ENCODE measurements at regions not wholly inside any gene's neighbourhood (a gene's known extent, or its start where the extent isn't known, plus 50 kb on each side); places are given as distances from the start of the nearest gene placed in this dataset.

- DNase-seq (ENCODE audit: low read depth, low spot score) = no peak
- no peaks in the 10 kb centered on the region for H3K4me1 ChIP-seq (ENCODE audit: insufficient read depth, insufficient read length)
- H3K27me3 ChIP-seq (ENCODE audit: insufficient read depth, insufficient read length) = no peaks in the 10 kb centered on the region
- no peaks in the 10 kb centered on the region for H3K9me3 ChIP-seq (ENCODE audit: insufficient read depth, low read length)
- H3K36me3 ChIP-seq (ENCODE audit: insufficient read depth, insufficient read length, low read length) = no peaks in the 10 kb centered on the region
- H3K9ac ChIP-seq (ENCODE audit: insufficient read length, low read depth) = no peak overlapping the region
- TF ChIP-seq ZNF274 (IDR thresholded peaks at IDR 0.05; ENCODE audit: low read depth, low read length) (no peak), SUZ12 (IDR thresholded peaks at IDR 0.05; ENCODE audit: extremely low read depth, insufficient read depth, insufficient read length) (no peak), YY1 (IDR thresholded peaks at IDR 0.05; ENCODE audit: insufficient read depth, insufficient read length) (no peak)
- no peak overlapping the region for H3K4me3 ChIP-seq (ENCODE audit: insufficient read length, low read depth)
Observed at GRCh38 chr5:58357799-58358500, 101.9 kb downstream of the PLK2 start.

GRCh38 chr5:58357121-58357520, 102.8 kb downstream of the PLK2 start:
- Histone ChIP-seq H3K4me1 (ENCODE audit: insufficient read depth, insufficient read length) (no peaks in the 10 kb centered on the region), H3K4me3 (ENCODE audit: insufficient read length, low read depth) (no peak overlapping the region), H3K9me3 (ENCODE audit: insufficient read depth, low read length) (no peaks in the 10 kb centered on the region), H3K36me3 (ENCODE audit: insufficient read depth, insufficient read length, low read length) (no peaks in the 10 kb centered on the region), H3K9ac (ENCODE audit: insufficient read length, low read depth) (no peak overlapping the region), H3K27me3 (ENCODE audit: insufficient read depth, insufficient read length) (no peaks in the 10 kb centered on the region)
- no peak for DNase-seq (ENCODE audit: low read depth, low spot score)
- TF ChIP-seq YY1 (IDR thresholded peaks at IDR 0.05; ENCODE audit: insufficient read depth, insufficient read length) (no peak), ZNF274 (IDR thresholded peaks at IDR 0.05; ENCODE audit: low read depth, low read length) (no peak), SUZ12 (IDR thresholded peaks at IDR 0.05; ENCODE audit: extremely low read depth, insufficient read depth, insufficient read length) (no peak)

- TF ChIP-seq SUZ12 (IDR thresholded peaks at IDR 0.05; ENCODE audit: extremely low read depth, insufficient read depth, insufficient read length) = no peak
- TF ChIP-seq ZNF274 (IDR thresholded peaks at IDR 0.05; ENCODE audit: low read depth, low read length) = no peak
- no peak for TF ChIP-seq YY1 (IDR thresholded peaks at IDR 0.05; ENCODE audit: insufficient read depth, insufficient read length)
- Histone ChIP-seq H3K4me3 (ENCODE audit: insufficient read length, low read depth) (no peak overlapping the region), H3K9ac (ENCODE audit: insufficient read length, low read depth) (no peak overlapping the region), H3K9me3 (ENCODE audit: insufficient read depth, low read length) (no peaks in the 10 kb centered on the region), H3K36me3 (ENCODE audit: insufficient read depth, insufficient read length, low read length) (no peaks in the 10 kb centered on the region), H3K4me1 (ENCODE audit: insufficient read depth, insufficient read length) (no peaks in the 10 kb centered on the region), H3K27me3 (ENCODE audit: insufficient read depth, insufficient read length) (no peaks in the 10 kb centered on the region)
- DNase-seq (ENCODE audit: low read depth, low spot score) = no peak
Observed at GRCh38 chr5:58356662-58357061, 103.2 kb downstream of the PLK2 start.

DNA sequence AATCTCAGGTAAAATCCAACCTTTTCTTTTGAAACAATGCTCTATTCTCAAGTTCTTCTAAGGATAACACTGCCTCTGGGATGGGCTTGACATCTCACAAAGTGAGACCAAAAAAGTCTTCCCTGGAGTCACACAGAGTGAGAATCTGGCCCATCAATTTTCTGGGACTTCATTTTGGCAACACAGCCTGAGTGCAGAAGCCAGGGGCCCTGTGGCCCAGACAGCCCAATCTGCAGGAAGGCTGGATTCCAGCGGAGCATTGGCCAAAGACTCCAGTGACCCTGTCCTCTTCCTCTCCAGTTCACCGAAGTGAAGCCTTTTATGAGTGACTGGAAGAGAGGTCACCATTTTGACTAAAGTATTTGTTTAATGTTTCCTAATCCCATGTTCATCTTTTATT, 105.1 kb downstream of the PLK2 start:
- Histone ChIP-seq H3K36me3 (ENCODE audit: insufficient read depth, insufficient read length, low read length) (no peaks in the 10 kb centered on the region), H3K27me3 (ENCODE audit: insufficient read depth, insufficient read length) (no peaks in the 10 kb centered on the region)
- no peak for TF ChIP-seq ZNF274 (IDR thresholded peaks at IDR 0.05; ENCODE audit: low read depth, low read length)
- no peak for TF ChIP-seq YY1 (IDR thresholded peaks at IDR 0.05; ENCODE audit: insufficient read depth, insufficient read length)
- TF ChIP-seq SUZ12 (IDR thresholded peaks at IDR 0.05; ENCODE audit: extremely low read depth, insufficient read depth, insufficient read length) = no peak

GRCh38 chr5:58353992-58354391, 105.9 kb downstream of the PLK2 start:
- H3K4me1 ChIP-seq (ENCODE audit: insufficient read depth, insufficient read length) = no peaks in the 10 kb centered on the region
- TF ChIP-seq YY1 (IDR thresholded peaks at IDR 0.05; ENCODE audit: insufficient read depth, insufficient read length) = no peak
- TF ChIP-seq SUZ12 (IDR thresholded peaks at IDR 0.05; ENCODE audit: extremely low read depth, insufficient read depth, insufficient read length) = no peak
- H3K36me3 ChIP-seq (ENCODE audit: insufficient read depth, insufficient read length, low read length) = no peaks in the 10 kb centered on the region
- H3K4me3 ChIP-seq (ENCODE audit: insufficient read length, low read depth) = no peak overlapping the region
- no peaks in the 10 kb centered on the region for H3K27me3 ChIP-seq (ENCODE audit: insufficient read depth, insufficient read length)
- no peaks in the 10 kb centered on the region for H3K9me3 ChIP-seq (ENCODE audit: insufficient read depth, low read length)
- no peak overlapping the region for H3K9ac ChIP-seq (ENCODE audit: insufficient read length, low read depth)
- DNase-seq (ENCODE audit: low read depth, low spot score) = no peak

More for the DNA sequence above, 105.1 kb downstream of the PLK2 start:
- DNase-seq (ENCODE audit: low read depth, low spot score) = no peak
- Histone ChIP-seq H3K9ac (ENCODE audit: insufficient read length, low read depth) (no peak overlapping the region), H3K4me1 (ENCODE audit: insufficient read depth, insufficient read length) (no peaks in the 10 kb centered on the region), H3K9me3 (ENCODE audit: insufficient read depth, low read length) (no peaks in the 10 kb centered on the region), H3K4me3 (ENCODE audit: insufficient read length, low read depth) (no peak overlapping the region)

GRCh38 chr5:58351190-58351589, 108.7 kb downstream of the PLK2 start:
- Histone ChIP-seq H3K9ac (ENCODE audit: insufficient read length, low read depth) (no peak overlapping the region), H3K27me3 (ENCODE audit: insufficient read depth, insufficient read length) (no peaks in the 10 kb centered on the region), H3K4me1 (ENCODE audit: insufficient read depth, insufficient read length) (no peaks in the 10 kb centered on the region), H3K36me3 (ENCODE audit: insufficient read depth, insufficient read length, low read length) (no peaks in the 10 kb centered on the region), H3K9me3 (ENCODE audit: insufficient read depth, low read length) (no peaks in the 10 kb centered on the region), H3K4me3 (ENCODE audit: insufficient read length, low read depth) (no peak overlapping the region)
- DNase-seq (ENCODE audit: low read depth, low spot score) = no peak
- TF ChIP-seq YY1 (IDR thresholded peaks at IDR 0.05; ENCODE audit: insufficient read depth, insufficient read length) = no peak
- TF ChIP-seq SUZ12 (IDR thresholded peaks at IDR 0.05; ENCODE audit: extremely low read depth, insufficient read depth, insufficient read length) = no peak
- no peak for TF ChIP-seq ZNF274 (IDR thresholded peaks at IDR 0.05; ENCODE audit: low read depth, low read length)

GRCh38 chr5:58348996-58349728, 110.7 kb downstream of the PLK2 start:
- no peak for DNase-seq (ENCODE audit: low read depth, low spot score)
- Histone ChIP-seq H3K9me3 (ENCODE audit: insufficient read depth, low read length) (no peaks in the 10 kb centered on the region), H3K9ac (ENCODE audit: insufficient read length, low read depth) (no peak overlapping the region), H3K27me3 (ENCODE audit: insufficient read depth, insufficient read length) (no peaks in the 10 kb centered on the region), H3K4me3 (ENCODE audit: insufficient read length, low read depth) (no peak overlapping the region), H3K36me3 (ENCODE audit: insufficient read depth, insufficient read length, low read length) (no peaks in the 10 kb centered on the region), H3K4me1 (ENCODE audit: insufficient read depth, insufficient read length) (no peaks in the 10 kb centered on the region)
- no peak for TF ChIP-seq SUZ12 (IDR thresholded peaks at IDR 0.05; ENCODE audit: extremely low read depth, insufficient read depth, insufficient read length)
- TF ChIP-seq ZNF274 (IDR thresholded peaks at IDR 0.05; ENCODE audit: low read depth, low read length) = no peak
- no peak for TF ChIP-seq YY1 (IDR thresholded peaks at IDR 0.05; ENCODE audit: insufficient read depth, insufficient read length)
